SJSA1 (cell line): ENCODE measurements at regions not wholly inside any gene's neighbourhood (a gene's known extent, or its start where the extent isn't known, plus 50 kb on each side); places are given as distances from the start of the nearest gene placed in this dataset.
"Not testable (repeated sequence)": the region's sequence is repeated elsewhere in the genome, so short reads cannot be mapped to it uniquely, and the experiment has no call there.

Experiments used
- DNase-seq, 2 experiments: peaks; one replicate each; pipeline ENCODE4 v3.0.0-alpha.2; 2015 to 2020; ENCODE audit warnings: low spot score in 2 of 2, low read depth in 1 of 2
- H3K27ac ChIP-seq: fragments of 250-450 bp; sonication (Bioruptor Pico); 2 replicates; pipeline ENCODE4 v1.5.1; 2020; ENCODE audit warnings: mild to moderate bottlenecking, moderate library complexity
- H3K27me3 ChIP-seq: fragments of 250-450 bp; sonication (Bioruptor Pico); replicated peaks from 2 replicates; pipeline ENCODE4 v1.5.1; 2020; ENCODE audit warnings: mild to moderate bottlenecking, moderate library complexity
- H3K36me3 ChIP-seq: fragments of 250-450 bp; sonication (Bioruptor Pico); 2 replicates; pipeline ENCODE4 v1.5.1; 2020; ENCODE audit warnings: mild to moderate bottlenecking
- H3K4me1 ChIP-seq: fragments of 250-450 bp; sonication (Bioruptor Pico); replicated peaks from 2 replicates; pipeline ENCODE4 v1.6.1; 2021; ENCODE audit warnings: mild to moderate bottlenecking
- H3K4me3 ChIP-seq: fragments of 250-450 bp; sonication (Bioruptor Pico); 2 replicates; pipeline ENCODE4 v1.5.1; 2020; ENCODE audit warnings: mild to moderate bottlenecking
- H3K9me3 ChIP-seq: fragments of 250-450 bp; sonication (Bioruptor Pico); replicated peaks from 2 replicates; pipeline ENCODE4 v1.5.1; 2020; ENCODE audit warnings: mild to moderate bottlenecking

GRCh38 chr5:72703876-72704275, 112.6 kb upstream of the TNPO1 start:
- Histone ChIP-seq H3K36me3 (no peaks in the 10 kb centered on the region), H3K27me3 (no peaks in the 10 kb centered on the region), H3K9me3 (no peaks in the 10 kb centered on the region), H3K4me3 (no peak overlapping the region), H3K27ac (no peak overlapping the region), H3K4me1 (no peaks in the 10 kb centered on the region)
- DNase-seq, result no peak

GRCh38 chr5:72702881-72703434, 113.5 kb upstream of the TNPO1 start:
- no peak for DNase-seq
- no peaks in the 10 kb centered on the region for H3K4me1 ChIP-seq
- no peak overlapping the region for H3K4me3 ChIP-seq
- no peak overlapping the region for H3K27ac ChIP-seq
- no peaks in the 10 kb centered on the region for H3K36me3 ChIP-seq
- no peaks in the 10 kb centered on the region for H3K9me3 ChIP-seq
- no peaks in the 10 kb centered on the region for H3K27me3 ChIP-seq

- H3K27me3 ChIP-seq, H3K27ac ChIP-seq, H3K4me1 ChIP-seq, H3K4me3 ChIP-seq, H3K36me3 ChIP-seq, H3K9me3 ChIP-seq, DNase-seq: not testable (repeated sequence)
Observed at GRCh38 chr5:72702105-72702504, 114.4 kb upstream of the TNPO1 start.

- no peak for DNase-seq
- no peak overlapping the region for H3K4me3 ChIP-seq
- H3K27ac ChIP-seq, result no peak overlapping the region
- H3K4me1 ChIP-seq, result no peaks in the 10 kb centered on the region
- H3K36me3 ChIP-seq, result no peaks in the 10 kb centered on the region
- no peaks in the 10 kb centered on the region for H3K27me3 ChIP-seq
- H3K9me3 ChIP-seq, result no peaks in the 10 kb centered on the region
Observed at GRCh38 chr5:72698481-72698880, 118.0 kb upstream of the TNPO1 start.

- Histone ChIP-seq H3K36me3 (no peaks in the 10 kb centered on the region), H3K9me3 (no peaks in the 10 kb centered on the region), H3K4me3 (no peak overlapping the region), H3K4me1 (no peaks in the 10 kb centered on the region), H3K27ac (no peak overlapping the region), H3K27me3 (no peaks in the 10 kb centered on the region)
- no peak for DNase-seq
Observed at GRCh38 chr5:72697622-72698021, 118.8 kb upstream of the TNPO1 start.

- no peaks in the 10 kb centered on the region for H3K27me3 ChIP-seq
- H3K4me3 ChIP-seq, result no peak overlapping the region
- H3K27ac ChIP-seq, result no peak overlapping the region
- H3K9me3 ChIP-seq, result no peaks in the 10 kb centered on the region
- no peaks in the 10 kb centered on the region for H3K4me1 ChIP-seq
- DNase-seq, result no peak
- no peaks in the 10 kb centered on the region for H3K36me3 ChIP-seq
Observed at GRCh38 chr5:72695659-72696058, 120.8 kb upstream of the TNPO1 start.

- Histone ChIP-seq H3K4me1 (no peaks in the 10 kb centered on the region), H3K27me3 (no peaks in the 10 kb centered on the region), H3K4me3 (no peak overlapping the region), H3K27ac (no peak overlapping the region), H3K9me3 (no peaks in the 10 kb centered on the region), H3K36me3 (no peaks in the 10 kb centered on the region)
- no peak for DNase-seq
Observed at GRCh38 chr5:72694856-72695255, 121.6 kb upstream of the TNPO1 start.

- DNase-seq, result no peak
- no peak overlapping the region for H3K27ac ChIP-seq
Observed at GRCh38 chr5:72693546-72694205, 122.8 kb upstream of the TNPO1 start.

GRCh38 chr5:72692651-72693442, 123.6 kb upstream of the TNPO1 start:
- no peaks in the 10 kb centered on the region for H3K36me3 ChIP-seq
- H3K9me3 ChIP-seq, result no peaks in the 10 kb centered on the region
- H3K4me3 ChIP-seq, result no peak overlapping the region
- no peaks in the 10 kb centered on the region for H3K4me1 ChIP-seq
- H3K27ac ChIP-seq, result no peak overlapping the region
- no peak for DNase-seq
- no peaks in the 10 kb centered on the region for H3K27me3 ChIP-seq

More at GRCh38 chr5:72693546-72694205, 122.8 kb upstream of the TNPO1 start:
- Histone ChIP-seq H3K9me3 (no peaks in the 10 kb centered on the region), H3K27me3 (no peaks in the 10 kb centered on the region), H3K36me3 (no peaks in the 10 kb centered on the region), H3K4me1 (no peaks in the 10 kb centered on the region), H3K4me3 (no peak overlapping the region)

GRCh38 chr5:72692231-72692637, 124.2 kb upstream of the TNPO1 start:
- Histone ChIP-seq H3K27ac (no peak overlapping the region), H3K4me1 (no peaks in the 10 kb centered on the region)

GRCh38 chr5:72691751-72692150, 124.7 kb upstream of the TNPO1 start:
- Histone ChIP-seq H3K4me3 (no peak overlapping the region), H3K27ac (no peak overlapping the region), H3K36me3 (no peaks in the 10 kb centered on the region), H3K27me3 (no peaks in the 10 kb centered on the region), H3K9me3 (no peaks in the 10 kb centered on the region), H3K4me1 (no peaks in the 10 kb centered on the region)
- no peak for DNase-seq

More at GRCh38 chr5:72692231-72692637, 124.2 kb upstream of the TNPO1 start:
- H3K27me3 ChIP-seq, result no peaks in the 10 kb centered on the region
- H3K4me3 ChIP-seq, result no peak overlapping the region
- H3K9me3 ChIP-seq, result no peaks in the 10 kb centered on the region
- DNase-seq, result no peak
- H3K36me3 ChIP-seq, result no peaks in the 10 kb centered on the region

GRCh38 chr5:72688916-72689315, 127.5 kb upstream of the TNPO1 start:
- H3K36me3 ChIP-seq, result no peaks in the 10 kb centered on the region
- no peak overlapping the region for H3K27ac ChIP-seq
- H3K4me1 ChIP-seq, result no peaks in the 10 kb centered on the region
- H3K4me3 ChIP-seq, result no peak overlapping the region
- no peak for DNase-seq
- H3K9me3 ChIP-seq, result no peaks in the 10 kb centered on the region
- no peaks in the 10 kb centered on the region for H3K27me3 ChIP-seq

GRCh38 chr5:72687288-72687687, 129.2 kb upstream of the TNPO1 start:
- no peak overlapping the region for H3K27ac ChIP-seq
- no peaks in the 10 kb centered on the region for H3K36me3 ChIP-seq
- no peak overlapping the region for H3K4me3 ChIP-seq
- DNase-seq, result no peak
- no peaks in the 10 kb centered on the region for H3K27me3 ChIP-seq
- H3K4me1 ChIP-seq, result no peaks in the 10 kb centered on the region
- no peaks in the 10 kb centered on the region for H3K9me3 ChIP-seq

- no peaks in the 10 kb centered on the region for H3K4me1 ChIP-seq
- no peak overlapping the region for H3K27ac ChIP-seq
- no peak for DNase-seq
- H3K4me3 ChIP-seq, result no peak overlapping the region
- no peaks in the 10 kb centered on the region for H3K27me3 ChIP-seq
- H3K36me3 ChIP-seq, result no peaks in the 10 kb centered on the region
- H3K9me3 ChIP-seq, result no peaks in the 10 kb centered on the region; the same call in 1 of the 2 replicates
Observed at GRCh38 chr5:72682561-72682960, 133.9 kb upstream of the TNPO1 start.
